HL-60 (cell line): ENCODE measurements at regions not wholly inside any gene's neighbourhood (a gene's known extent, or its start where the extent isn't known, plus 50 kb on each side); places are given as distances from the start of the nearest gene placed in this dataset.
"Not testable (repeated sequence)": the region's sequence is repeated elsewhere in the genome, so short reads cannot be mapped to it uniquely, and the experiment has no call there.

ENCODE experiments used
- CTCF ChIP-seq: IDR thresholded peaks from one replicate; pipeline ENCODE4 v1.5.1; 2011; ENCODE audit warnings: low read length, control low read depth, inconsistent platforms; ENCODE audit not compliant: insufficient read depth
- POLR2AphosphoS5 ChIP-seq: IDR thresholded peaks from 2 replicates; pipeline ENCODE4 v1.6.1; 2012; ENCODE audit warnings: low read depth
- REST ChIP-seq: IDR thresholded peaks from 2 replicates; pipeline ENCODE4 v1.6.1; 2012; ENCODE audit warnings: low read depth; ENCODE audit not compliant: insufficient replicate concordance
- SPI1 ChIP-seq: IDR thresholded peaks from 2 replicates; pipeline ENCODE4 v1.6.1; 2012; ENCODE audit warnings: low read depth, mild to moderate bottlenecking, borderline replicate concordance

DNA sequence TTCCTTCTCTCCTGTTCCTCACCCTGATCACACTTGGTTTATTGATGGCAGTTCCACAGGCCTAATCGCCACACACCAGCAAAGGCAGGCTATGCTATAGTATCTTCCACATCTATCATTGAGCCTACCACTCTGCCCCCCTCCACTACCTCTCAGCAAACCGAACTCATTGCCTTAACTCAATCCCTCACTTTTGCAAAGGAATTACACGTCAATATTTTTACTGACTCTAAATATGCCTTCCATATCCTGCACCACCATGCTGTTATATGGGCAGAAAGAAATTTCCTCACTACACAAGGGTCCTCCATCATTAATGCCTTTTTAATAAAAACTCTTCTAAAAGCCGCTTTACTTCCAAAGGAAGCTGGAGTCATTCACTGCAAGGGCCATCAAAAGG lies 93.4 kb upstream of the TRIM24 start:
- TF ChIP-seq REST, SPI1, CTCF, POLR2AphosphoS5: not testable (repeated sequence)
